Hepatocyte (in vitro differentiated cells): ENCODE measurements at regions not wholly inside any gene's neighbourhood (a gene's known extent, or its start where the extent isn't known, plus 50 kb on each side); places are given as distances from the start of the nearest gene placed in this dataset.
A peak's percentile ranks its signal among the peaks of the same experiment; 100 is the strongest.

ENCODE experiments used
- DNase-seq: peaks from one replicate; pipeline ENCODE4 v3.0.0-alpha.2; 2016; ENCODE audit warnings: low spot score
- H2AFZ ChIP-seq: fragments of 200-600 bp; sonication (generic); 2 replicates; pipeline ENCODE4 v1.6.0; 2016; ENCODE audit warnings: antibody characterized with exemption, mild to moderate bottlenecking
- H3K27ac ChIP-seq: fragments of 200-600 bp; sonication (generic); 2 replicates; pipeline ENCODE4 v1.5.1; 2016; ENCODE audit warnings: mild to moderate bottlenecking
- H3K27me3 ChIP-seq: fragments of 200-600 bp; sonication (generic); 2 replicates; pipeline ENCODE4 v1.6.1; 2016
- H3K36me3 ChIP-seq: fragments of 200-600 bp; sonication (generic); replicated peaks from 2 replicates; pipeline ENCODE4 v1.5.1; 2016; ENCODE audit warnings: low read depth; ENCODE audit not compliant: insufficient read depth
- H3K4me1 ChIP-seq: fragments of 200-600 bp; sonication (generic); 2 replicates; pipeline ENCODE4 v1.5.1; 2016; ENCODE audit warnings: mild to moderate bottlenecking, moderate library complexity; ENCODE audit not compliant: insufficient read depth
- H3K4me2 ChIP-seq: fragments of 200-600 bp; sonication (generic); 2 replicates; pipeline ENCODE4 v1.6.0; 2016
- H3K4me3 ChIP-seq: fragments of 200-600 bp; sonication (generic); 2 replicates; pipeline ENCODE4 v1.5.1; 2016; ENCODE audit warnings: mild to moderate bottlenecking
- H3K79me2 ChIP-seq: fragments of 200-600 bp; sonication (generic); 2 replicates; pipeline ENCODE4 v1.6.0; 2017; ENCODE audit warnings: mild to moderate bottlenecking
- H3K9me2 ChIP-seq: fragments of 200-600 bp; sonication (generic); replicated peaks from 2 replicates; pipeline ENCODE4 v1.6.0; 2017; ENCODE audit warnings: mild to moderate bottlenecking; ENCODE audit not compliant: insufficient read depth
- H3K9me3 ChIP-seq: fragments of 200-600 bp; sonication (generic); 2 replicates; pipeline ENCODE4 v1.5.1; 2016; ENCODE audit warnings: low read depth, mild to moderate bottlenecking
- H4K20me1 ChIP-seq: fragments of 200-600 bp; sonication (generic); 2 replicates; pipeline ENCODE4 v1.6.0; 2016; ENCODE audit warnings: mild to moderate bottlenecking; ENCODE audit not compliant: insufficient read depth, poor library complexity, severe bottlenecking
- EZH2 ChIP-seq: fragments of 200-600 bp; sonication (generic); IDR thresholded peaks from 2 replicates; pipeline ENCODE4 v1.6.1; 2016; ENCODE audit warnings: antibody characterized with exemption, mild to moderate bottlenecking, borderline replicate concordance
- EZH2phosphoT487 ChIP-seq: fragments of 200-600 bp; sonication (generic); IDR thresholded peaks from one replicate; pipeline ENCODE4 v1.6.1; 2018; ENCODE audit warnings: antibody characterized with exemption, mild to moderate bottlenecking, low read depth, moderate library complexity; ENCODE audit not compliant: unreplicated experiment, severe bottlenecking
- WGBS: methylation state at CpG from one replicate; pipeline ENCODE4 v1.1.6; 2016; ENCODE audit warnings: low lambda C conversion rate; ENCODE audit errors: missing lambda C conversion rate; 5-methylcytosine and 5-hydroxymethylcytosine counted together
- TF ChIP-seq, protein P1 (sequence below): fragments of 200-600 bp; sonication (generic); IDR thresholded peaks from 2 replicates; pipeline ENCODE4 v1.5.1; 2016; ENCODE audit warnings: antibody characterized with exemption, mild to moderate bottlenecking; ENCODE audit not compliant: poor library complexity

DNA sequence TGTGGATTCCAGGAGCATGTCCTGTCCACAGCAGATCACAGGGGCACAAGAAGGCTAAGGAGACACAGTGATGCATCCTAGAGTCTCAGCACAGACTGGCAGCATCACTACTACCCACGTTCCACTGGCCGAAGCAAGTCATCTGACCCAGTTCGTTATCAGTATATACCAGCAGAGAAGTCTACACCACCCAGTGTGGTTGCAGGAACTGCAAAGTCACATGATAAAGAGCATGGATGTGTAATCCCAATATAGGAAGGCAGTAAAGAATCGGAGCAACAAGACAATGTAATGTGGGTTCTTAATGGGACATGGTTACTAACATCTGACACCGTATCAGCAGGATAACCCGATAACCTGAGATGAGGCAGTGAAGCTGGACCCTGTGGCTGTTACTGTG lies 246.6 kb downstream of the RRAGC start:
- TF ChIP-seq, protein P1, sequence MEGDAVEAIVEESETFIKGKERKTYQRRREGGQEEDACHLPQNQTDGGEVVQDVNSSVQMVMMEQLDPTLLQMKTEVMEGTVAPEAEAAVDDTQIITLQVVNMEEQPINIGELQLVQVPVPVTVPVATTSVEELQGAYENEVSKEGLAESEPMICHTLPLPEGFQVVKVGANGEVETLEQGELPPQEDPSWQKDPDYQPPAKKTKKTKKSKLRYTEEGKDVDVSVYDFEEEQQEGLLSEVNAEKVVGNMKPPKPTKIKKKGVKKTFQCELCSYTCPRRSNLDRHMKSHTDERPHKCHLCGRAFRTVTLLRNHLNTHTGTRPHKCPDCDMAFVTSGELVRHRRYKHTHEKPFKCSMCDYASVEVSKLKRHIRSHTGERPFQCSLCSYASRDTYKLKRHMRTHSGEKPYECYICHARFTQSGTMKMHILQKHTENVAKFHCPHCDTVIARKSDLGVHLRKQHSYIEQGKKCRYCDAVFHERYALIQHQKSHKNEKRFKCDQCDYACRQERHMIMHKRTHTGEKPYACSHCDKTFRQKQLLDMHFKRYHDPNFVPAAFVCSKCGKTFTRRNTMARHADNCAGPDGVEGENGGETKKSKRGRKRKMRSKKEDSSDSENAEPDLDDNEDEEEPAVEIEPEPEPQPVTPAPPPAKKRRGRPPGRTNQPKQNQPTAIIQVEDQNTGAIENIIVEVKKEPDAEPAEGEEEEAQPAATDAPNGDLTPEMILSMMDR: no peak
- no peak for TF ChIP-seq EZH2phosphoT487
- no peak for TF ChIP-seq EZH2
- 88% methylated on average over 6 of the region's 6 CpGs for WGBS

DNA sequence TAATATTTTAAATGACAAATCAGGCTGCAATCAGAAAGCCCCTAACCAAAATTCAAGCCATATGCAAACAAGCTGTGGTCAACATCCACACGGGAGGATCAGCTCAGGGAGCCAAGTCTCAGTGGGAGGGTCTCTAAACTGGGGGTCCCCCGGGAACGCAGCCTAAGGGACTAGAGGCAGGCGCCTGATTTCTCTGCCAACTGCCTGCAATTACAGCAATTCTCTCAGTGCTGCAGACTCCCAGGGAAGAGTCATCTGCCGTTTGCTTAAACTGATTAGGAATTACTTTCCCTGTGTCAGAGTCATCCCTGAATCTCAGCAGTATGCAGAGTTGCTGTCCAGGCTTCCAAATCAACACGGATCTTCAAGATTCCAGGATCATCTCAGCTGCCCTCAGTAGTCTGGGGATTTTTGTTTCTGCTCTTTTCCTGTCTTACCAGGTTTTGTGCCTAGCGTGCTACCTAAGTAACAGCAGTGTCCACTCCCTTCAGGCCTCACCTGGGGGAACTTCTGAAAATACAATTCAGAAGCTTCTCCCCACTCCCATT lies 247.8 kb downstream of the RRAGC start:
- TF ChIP-seq EZH2 (no peak), EZH2phosphoT487 (no peak)
- TF ChIP-seq, protein P1: no peak
- H3K27ac ChIP-seq: no peak overlapping the region
- no peak overlapping the region for H3K4me3 ChIP-seq
- H2AFZ ChIP-seq: no peak overlapping the region
- H3K27me3 ChIP-seq: no peaks in the 10 kb centered on the region
- H3K79me2 ChIP-seq: no peaks in the 10 kb centered on the region
- no peak overlapping the region for H3K4me2 ChIP-seq
- WGBS: 44% methylated on average over 7 of the region's 7 CpGs
- no peaks in the 10 kb centered on the region for H4K20me1 ChIP-seq
- no peaks in the 10 kb centered on the region for H3K9me2 ChIP-seq
- no peaks in the 10 kb centered on the region for H3K36me3 ChIP-seq
- H3K4me1 ChIP-seq: no peaks in the 10 kb centered on the region
- no peaks in the 10 kb centered on the region for H3K9me3 ChIP-seq
- no peak for DNase-seq

More for the DNA sequence above, 246.6 kb downstream of the RRAGC start:
- DNase-seq: no peak
- H3K79me2 ChIP-seq: no peaks in the 10 kb centered on the region
- no peak overlapping the region for H2AFZ ChIP-seq
- H3K9me3 ChIP-seq: no peaks in the 10 kb centered on the region
- no peaks in the 10 kb centered on the region for H3K9me2 ChIP-seq
- H3K27me3 ChIP-seq: no peaks in the 10 kb centered on the region
- H3K4me3 ChIP-seq: no peak overlapping the region
- no peaks in the 10 kb centered on the region for H4K20me1 ChIP-seq
- no peaks in the 10 kb centered on the region for H3K4me1 ChIP-seq
- H3K27ac ChIP-seq: no peak overlapping the region
- H3K36me3 ChIP-seq: no peaks in the 10 kb centered on the region
- no peak overlapping the region for H3K4me2 ChIP-seq

DNA sequence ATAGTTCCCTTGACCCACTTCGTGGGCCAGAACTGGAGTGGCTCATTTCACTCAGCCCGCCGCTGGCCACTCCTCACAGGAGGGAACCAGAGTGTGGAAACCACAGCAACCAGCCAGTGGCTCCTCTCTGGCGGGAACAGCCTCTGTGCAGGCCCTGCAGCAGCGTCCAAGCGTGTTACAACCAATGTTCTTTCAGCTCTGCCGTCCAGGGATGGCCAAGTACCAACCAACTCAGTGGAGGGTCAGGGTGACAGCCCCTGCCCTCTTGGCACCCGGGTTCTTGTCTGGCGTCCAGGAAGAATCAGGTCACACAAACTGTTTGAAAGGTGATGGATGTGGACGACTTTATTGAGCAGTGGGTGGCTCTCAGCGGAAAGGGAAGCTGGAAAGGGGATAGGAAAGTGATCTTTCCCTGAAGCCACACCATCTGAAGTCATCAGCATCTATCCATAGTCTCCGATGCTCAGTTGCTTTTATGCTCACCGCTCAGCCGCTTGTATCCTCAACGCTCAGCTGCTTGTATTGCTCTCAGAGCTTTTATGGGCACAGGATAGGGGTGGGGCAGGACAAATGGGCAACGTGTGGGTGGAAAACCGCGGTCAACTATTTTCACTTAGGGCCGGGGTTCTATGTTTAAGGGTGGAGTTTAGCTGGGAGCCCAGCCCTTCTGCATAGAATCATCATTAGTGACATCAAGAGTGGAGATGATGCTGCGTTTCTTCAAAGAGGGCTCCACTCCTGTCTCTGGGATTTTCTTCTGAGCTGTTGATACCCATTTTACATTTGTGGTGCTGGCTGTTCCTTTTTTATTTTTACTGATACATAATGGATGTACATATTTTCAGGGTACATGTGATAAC lies 250.2 kb downstream of the RRAGC start:
- H3K79me2 ChIP-seq: no peaks in the 10 kb centered on the region
- H3K4me2 ChIP-seq: no peak overlapping the region
- H3K4me1 ChIP-seq: no peaks in the 10 kb centered on the region
- no peak overlapping the region for H2AFZ ChIP-seq
- no peaks in the 10 kb centered on the region for H4K20me1 ChIP-seq
- no peak for DNase-seq
- no peak overlapping the region for H3K4me3 ChIP-seq
- H3K27ac ChIP-seq: no peak overlapping the region
- 91% methylated on average over 20 of the region's 20 CpGs for WGBS
- H3K27me3 ChIP-seq: no peaks in the 10 kb centered on the region
- TF ChIP-seq EZH2phosphoT487: no peak
- no peaks in the 10 kb centered on the region for H3K9me2 ChIP-seq
- no peaks in the 10 kb centered on the region for H3K9me3 ChIP-seq
- no peaks in the 10 kb centered on the region for H3K36me3 ChIP-seq

DNA sequence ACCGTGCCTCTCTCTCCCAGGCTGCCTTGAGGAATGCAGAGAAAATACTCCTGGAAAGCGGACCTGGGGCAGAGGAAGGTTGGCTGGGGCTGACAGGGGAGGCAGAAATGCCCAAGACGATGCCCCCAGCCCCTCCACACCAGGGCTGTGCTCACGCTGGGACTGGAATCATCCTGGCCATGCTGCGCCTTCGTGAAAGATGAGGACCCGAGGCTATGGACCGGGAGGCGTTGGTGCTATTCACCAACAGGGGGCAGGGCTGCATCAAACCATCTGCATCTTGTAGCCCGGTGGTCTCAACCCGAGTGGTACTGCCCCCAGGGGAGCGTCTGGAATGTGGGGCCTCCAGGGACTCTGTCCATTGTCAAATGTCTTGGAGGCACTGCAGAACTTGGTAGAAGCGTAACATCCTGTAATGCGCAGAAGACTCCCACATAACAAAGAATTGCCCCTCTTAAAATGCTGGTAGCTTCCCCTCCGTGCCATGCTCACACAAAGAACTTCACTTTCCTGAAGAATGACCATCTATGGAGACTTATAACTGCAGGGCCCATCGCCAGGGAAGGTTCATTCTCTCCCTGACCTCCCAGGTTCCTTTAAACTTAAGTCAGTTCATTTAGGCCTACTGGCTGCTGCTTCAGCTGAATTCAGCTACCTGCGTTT lies 251.2 kb downstream of the RRAGC start:
- Histone ChIP-seq H4K20me1 (no peaks in the 10 kb centered on the region), H3K9me2 (no peaks in the 10 kb centered on the region), H3K9me3 (no peaks in the 10 kb centered on the region), H3K4me2 (no peak overlapping the region), H3K4me1 (no peaks in the 10 kb centered on the region), H3K4me3 (no peak overlapping the region), H2AFZ (no peak overlapping the region), H3K36me3 (no peaks in the 10 kb centered on the region), H3K27me3 (no peaks in the 10 kb centered on the region), H3K27ac (no peak overlapping the region), H3K79me2 (no peaks in the 10 kb centered on the region)
- DNase-seq: peak; percentile 50
- 25% methylated on average over 17 of the region's 17 CpGs for WGBS
- TF ChIP-seq, protein P1: peak; percentile 55
- no peak for TF ChIP-seq EZH2phosphoT487
